Pancreas (tissue), 10 donors: ENCODE measurements at regions not wholly inside any gene's neighbourhood (a gene's known extent, or its start where the extent isn't known, plus 50 kb on each side); places are given as distances from the start of the nearest gene placed in this dataset.

Source experiments
- ATAC-seq, 4 donors: fragments of 200-7000 bp; cut with Tn5 transposase; one replicate each; pipeline versions ENCODE4 v1.8.0 to v1.9.1; 2020; ENCODE audit warnings: mild to moderate bottlenecking in 4 of 4, moderate library complexity in 4 of 4
- DNase-seq, 6 donors: peaks; one replicate each; pipeline ENCODE4 v3.0.0-alpha.2; 2020
- FAIRE-seq: peaks from 2 replicates; lab custom pipeline; 2012; peaks lifted over from hg19 to GRCh38; lab: Jason Lieb, UNC
- H3K27ac ChIP-seq, 4 donors: fragments of 200-600 bp; sonication (generic); 1 replicate in 3 of 4; 2 replicates in 1 of 4; pipeline versions ENCODE4 v1.5.0 to v1.8.0; 2020
- H3K27me3 ChIP-seq, 4 donors: fragments of 200-600 bp; one replicate each; pipeline ENCODE4 v1.8.0; 2021
- H3K36me3 ChIP-seq, 3 donors: fragments of 200-600 bp; sonication (generic) in 1 of 3; one replicate each; pipeline versions ENCODE4 v1.5.0 to v1.8.0; 2020 to 2021
- H3K4me1 ChIP-seq, 3 donors: fragments of 200-600 bp; one replicate each; pipeline ENCODE4 v1.8.0; 2021
- H3K4me3 ChIP-seq, 4 donors: fragments of 200-600 bp; sonication (generic) in 2 of 4; one replicate each; pipeline versions ENCODE4 v1.5.0 to v1.8.0; 2020 to 2021
- H3K9me3 ChIP-seq, 4 donors: fragments of 200-600 bp; one replicate each; pipeline ENCODE4 v1.8.0; 2021
- CTCF ChIP-seq, 4 donors: fragments of 200-600 bp; sonication (generic) in 3 of 4; IDR thresholded peaks; one replicate each; pipeline versions ENCODE4 v1.5.0 to v1.8.0; 2021; ENCODE audit warnings: antibody characterized with exemption in 4 of 4
- WGBS, 2 donors: extraction: QIAGEN DNeasy Blood & Tissue Kit; methylation state at CpG; one replicate each; pipeline ENCODE4 v1.1.7; 2013; 5-methylcytosine and 5-hydroxymethylcytosine counted together
- intact Hi-C, 3 donors: fragments of 100-400 bp; cut with DNase I; formaldehyde crosslinking; loops; one replicate each; pipeline versions ENCODE4 v1.11.1 to v1.14.2; 2022
- donor health status: healthy with polysubstance abuse.
- donor health status: DM: no; HTN: no; CAD: no; lungs with moderate emphysema.
- donor health status: DM: no; HTN: no; CAD: no.
- donor health status: control.
- donor health status: control.
- donor health status: Bipolar disorder and iron deficiency.
- donor health status: DM: yes; HTN: yes; CAD: no.
- donor health status: DM: no; HTN: no; CAD: no.
- donor health status: DM: no; HTN: no; CAD: no.
- donor health status: DM: yes; HTN: yes; CAD: no.

DNA sequence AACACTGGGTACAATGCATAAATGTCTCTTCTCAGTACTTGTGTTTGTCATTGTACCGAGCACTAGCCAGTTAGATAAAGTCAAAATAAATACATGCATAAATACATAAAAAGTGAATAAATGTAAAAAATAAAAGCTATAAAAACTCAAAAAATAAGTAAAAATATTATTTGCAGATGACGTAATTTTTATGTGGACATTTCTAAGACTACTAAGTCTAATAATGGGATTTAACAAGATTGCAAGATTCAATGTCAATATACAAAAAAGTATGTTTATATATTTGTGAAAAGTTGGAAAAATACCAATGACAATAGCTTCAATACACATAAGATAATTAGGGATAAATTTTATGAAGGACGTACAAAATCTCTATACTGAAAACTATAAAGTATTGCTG is 639.6 kb downstream of the CBLN4 start:
- 68 to 77% methylated on average over 3 of the region's 3 CpGs for WGBS, 2 donors
- TF ChIP-seq CTCF (IDR thresholded peaks at IDR 0.05): no peak

GRCh38 chr20:55360895-55361294 is 644.4 kb downstream of the CBLN4 start:
- FAIRE-seq: no peak
- H3K4me1 ChIP-seq: no peaks in the 10 kb centered on the region

More for the DNA sequence above, 639.6 kb downstream of the CBLN4 start:
- DNase-seq: no peak
- H3K27me3 ChIP-seq: no peaks in the 10 kb centered on the region
- no peaks in the 10 kb centered on the region for H3K4me1 ChIP-seq
- H3K27ac ChIP-seq: no peak overlapping the region
- H3K9me3 ChIP-seq: no peaks in the 10 kb centered on the region
- FAIRE-seq: no peak
- ATAC-seq: no peak
- intact Hi-C loops: no loop called here
- H3K36me3 ChIP-seq: no peaks in the 10 kb centered on the region
- no peak overlapping the region for H3K4me3 ChIP-seq

GRCh38 chr20:55354720-55355119 is 650.6 kb downstream of the CBLN4 start:
- Histone ChIP-seq H3K9me3 (no peaks in the 10 kb centered on the region), H3K4me3 (no peak overlapping the region), H3K4me1 (no peaks in the 10 kb centered on the region), H3K27me3 (no peaks in the 10 kb centered on the region), H3K36me3 (no peaks in the 10 kb centered on the region), H3K27ac (no peak overlapping the region)
- no peak for TF ChIP-seq CTCF (IDR thresholded peaks at IDR 0.05)
- DNase-seq (no peak), FAIRE-seq (no peak), ATAC-seq (no peak)
- intact Hi-C loops: no loop called here
- WGBS, 2 donors: 13 to 21% methylated on average over 3 of the region's 3 CpGs

More at GRCh38 chr20:55360895-55361294, 644.4 kb downstream of the CBLN4 start:
- intact Hi-C loops: no loop called here
- ATAC-seq (no peak), DNase-seq (no peak)
- Histone ChIP-seq H3K4me3 (no peak overlapping the region), H3K9me3 (no peaks in the 10 kb centered on the region), H3K27me3 (no peaks in the 10 kb centered on the region), H3K27ac (no peak overlapping the region), H3K36me3 (no peaks in the 10 kb centered on the region)
- no peak for TF ChIP-seq CTCF (IDR thresholded peaks at IDR 0.05)
- WGBS, 2 donors: 90 to 100% methylated on average over 1 of the region's 1 CpG

GRCh38 chr20:55353206-55353605 is 652.1 kb downstream of the CBLN4 start:
- DNase-seq: no peak
- FAIRE-seq: no peak
- Histone ChIP-seq H3K27me3 (no peaks in the 10 kb centered on the region), H3K27ac (no peak overlapping the region), H3K36me3 (no peaks in the 10 kb centered on the region), H3K9me3 (no peaks in the 10 kb centered on the region), H3K4me1 (no peaks in the 10 kb centered on the region), H3K4me3 (no peak overlapping the region)
- intact Hi-C loops: no loop called here
- WGBS, 2 donors: 67 to 86% methylated on average over 1 of the region's 1 CpG
- ATAC-seq: no peak
- no peak for TF ChIP-seq CTCF (IDR thresholded peaks at IDR 0.05)

GRCh38 chr20:55348223-55348622 is 657.1 kb downstream of the CBLN4 start:
- FAIRE-seq (no peak), ATAC-seq (no peak), DNase-seq (no peak)
- no peaks in the 10 kb centered on the region for H3K27me3 ChIP-seq
- no peaks in the 10 kb centered on the region for H3K9me3 ChIP-seq
- no peaks in the 10 kb centered on the region for H3K4me1 ChIP-seq
- no peaks in the 10 kb centered on the region for H3K36me3 ChIP-seq
- intact Hi-C loops: no loop called here
- WGBS, 2 donors: 19 to 24% methylated on average over 5 of the region's 5 CpGs
- no peak overlapping the region for H3K4me3 ChIP-seq
- no peak for TF ChIP-seq CTCF (IDR thresholded peaks at IDR 0.05)
- H3K27ac ChIP-seq: no peak overlapping the region
